Stimulated activated CD8-positive, alpha-beta memory T cell treated with anti-CD3 and anti-CD28 coated beads, Interleukin-4, amount 100 ng/mL, for 24 hours (primary cell): ENCODE measurements at regions not wholly inside any gene's neighbourhood (a gene's known extent, or its start where the extent isn't known, plus 50 kb on each side); places are given as distances from the start of the nearest gene placed in this dataset.

ENCODE experiments used
- DNase-seq: peaks from one replicate; pipeline ENCODE4 v3.0.0-alpha.2; 2020; ENCODE audit warnings: low read depth

DNA sequence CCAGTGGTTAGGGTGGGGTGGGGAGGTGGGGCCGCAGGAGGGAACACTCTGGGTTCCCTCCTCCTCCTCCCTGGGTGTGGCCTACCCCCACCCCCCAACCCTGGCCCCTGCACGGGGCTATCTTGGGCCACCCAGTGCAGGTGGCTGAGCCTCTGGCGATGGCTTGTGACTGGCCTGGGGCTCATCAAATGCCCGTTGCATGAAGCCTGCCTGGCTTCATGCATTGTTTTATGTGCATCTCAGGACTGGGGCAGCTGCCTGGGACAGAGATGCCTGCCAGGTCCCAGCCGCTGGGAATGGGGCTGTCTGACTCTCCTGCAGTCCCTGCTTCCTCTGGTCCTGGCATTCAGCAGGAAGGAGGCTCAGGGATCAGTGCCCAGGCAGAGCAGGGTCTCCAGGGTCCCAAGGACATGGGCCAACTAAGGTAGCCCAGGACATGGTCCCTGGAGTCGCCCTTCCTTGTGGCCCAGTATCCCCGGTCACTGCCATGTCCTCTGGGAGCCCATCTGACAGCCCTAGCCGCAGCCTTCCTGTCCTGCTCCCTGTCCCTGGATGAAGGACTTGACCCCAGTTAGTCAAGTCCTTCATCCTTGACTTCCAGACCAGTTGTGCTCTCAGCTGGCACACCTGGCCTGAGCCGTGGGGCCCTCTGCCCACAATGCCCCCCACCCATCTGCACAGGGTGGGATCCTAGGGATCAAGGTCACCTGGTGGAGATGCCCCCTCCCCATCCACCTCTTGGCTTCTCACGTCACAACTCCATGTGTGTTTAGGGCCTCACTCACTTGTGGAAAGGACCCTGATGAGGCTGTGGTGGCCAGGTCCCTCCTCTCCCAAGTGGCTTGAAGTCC, 112.1 kb upstream of the FGF3 start:
- no peak for DNase-seq

DNA sequence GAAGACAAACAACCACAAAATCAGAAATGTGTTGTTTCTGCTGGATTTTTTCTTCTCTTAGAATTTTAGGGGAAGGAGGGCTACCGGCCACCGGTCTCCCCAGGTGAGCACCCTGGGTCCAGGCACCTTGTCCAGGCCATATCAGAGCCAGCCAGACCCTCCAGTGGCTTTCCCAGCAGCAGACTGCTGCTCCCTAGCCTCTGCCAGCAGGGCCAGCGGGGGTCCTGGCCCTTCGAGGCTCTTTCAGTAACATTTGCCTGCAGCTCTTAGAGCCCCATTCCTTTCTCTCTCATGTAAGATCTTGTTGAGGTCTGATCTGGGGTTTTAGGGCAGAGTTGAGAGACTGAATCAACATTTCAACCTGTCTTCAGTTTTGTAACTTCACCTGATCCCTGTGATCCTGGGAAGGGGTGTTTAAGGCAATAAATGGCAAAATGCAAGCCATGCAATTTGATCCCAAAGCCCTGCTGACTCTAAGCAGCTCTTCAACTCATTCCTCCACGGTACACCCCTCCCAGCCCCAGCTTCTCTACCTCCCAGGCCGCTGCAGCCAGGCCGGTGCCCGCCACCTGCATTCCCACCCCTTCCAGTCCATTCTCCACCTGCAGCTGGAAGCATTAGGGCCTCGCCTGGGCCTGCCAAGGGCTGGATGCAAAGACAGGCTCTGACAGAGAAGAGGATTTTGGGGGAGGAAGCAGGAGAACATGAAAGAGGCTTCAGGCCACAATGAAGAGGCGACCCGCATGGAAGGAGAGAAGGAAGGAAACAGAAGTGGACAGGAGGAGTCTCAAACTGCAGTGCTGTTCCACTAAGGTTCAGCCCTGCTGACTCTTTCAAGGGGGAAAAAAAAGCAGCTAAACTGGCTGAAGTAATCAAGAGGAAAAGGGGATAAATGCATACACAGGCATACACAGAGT, 113.0 kb upstream of the FGF3 start:
- DNase-seq, result no peak

DNA sequence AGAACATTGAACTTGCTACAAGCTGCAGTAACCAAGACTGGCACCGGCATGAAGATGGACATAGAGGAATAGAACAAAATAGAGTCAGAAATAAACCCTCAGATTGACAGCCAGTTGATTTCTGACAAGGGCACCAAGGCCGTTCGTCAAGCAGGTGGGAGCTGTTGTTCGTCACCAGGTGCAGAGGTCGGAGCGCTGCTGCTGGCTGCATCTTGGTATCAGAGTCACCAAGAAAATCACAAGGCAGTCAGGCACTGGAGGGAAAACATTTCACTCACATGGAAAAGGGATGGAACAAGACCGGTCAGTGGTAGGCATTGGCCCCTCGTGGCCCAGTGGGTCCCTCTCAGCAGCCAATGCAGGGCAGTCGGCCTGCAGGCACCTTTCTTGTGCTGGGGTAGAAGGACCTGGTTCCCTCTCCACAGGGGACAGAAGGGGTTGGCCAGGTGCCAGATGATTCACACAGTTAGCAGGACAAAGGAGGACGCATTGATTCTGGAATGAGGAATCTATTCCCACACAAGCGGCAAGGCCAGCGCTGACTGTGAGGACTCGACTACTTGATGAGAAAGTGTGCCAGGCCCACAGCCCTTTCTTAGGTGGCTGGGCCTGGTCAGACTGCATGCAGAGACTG, 115.8 kb upstream of the FGF3 start:
- no peak for DNase-seq

DNA sequence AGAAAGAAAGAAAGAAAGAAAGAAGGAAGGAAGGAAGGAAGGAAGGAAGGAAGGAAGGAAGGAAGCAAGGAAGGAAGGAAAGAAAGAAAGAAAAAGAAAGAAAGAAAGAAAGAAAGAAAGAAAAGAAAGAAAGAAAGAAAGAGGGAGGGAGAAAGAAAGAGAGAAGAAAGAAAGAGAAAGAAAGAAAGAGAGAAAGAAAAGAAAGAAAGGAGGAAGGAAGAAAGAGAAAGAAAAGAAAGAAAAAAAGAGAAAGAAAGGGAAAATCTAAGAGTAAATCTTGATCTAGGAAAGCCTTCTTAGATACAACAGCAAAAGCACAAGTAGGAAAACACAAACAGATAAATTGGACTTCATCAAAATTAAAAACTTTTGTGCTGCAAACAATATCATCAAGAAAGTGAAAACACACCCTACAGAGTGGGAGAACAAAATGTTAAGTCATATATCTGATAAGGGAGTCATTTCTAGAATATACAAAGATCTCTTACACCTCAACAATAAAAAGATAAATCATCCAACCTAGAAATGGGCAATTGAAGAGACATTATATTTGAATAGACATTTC, 116.8 kb upstream of the FGF3 start:
- no peak for DNase-seq

DNA sequence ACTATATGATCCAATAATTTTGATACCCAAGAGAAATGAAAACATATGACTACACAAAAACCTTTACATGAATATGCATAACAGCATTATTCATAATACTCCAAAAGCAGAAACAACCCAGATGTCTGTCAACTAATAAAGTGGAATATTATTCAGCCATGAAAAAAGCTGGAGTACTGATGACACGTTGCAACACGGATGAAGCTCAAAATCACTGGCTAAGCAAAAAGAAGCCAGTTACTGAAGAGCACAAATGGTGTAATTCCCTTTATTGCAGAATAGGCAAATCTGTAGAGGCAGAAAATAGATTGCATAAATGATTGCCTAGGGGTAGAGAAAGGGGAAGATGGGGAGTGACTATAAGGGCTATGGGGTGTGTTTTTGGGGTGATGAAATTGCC, 117.6 kb upstream of the FGF3 start:
- DNase-seq, result no peak

DNA sequence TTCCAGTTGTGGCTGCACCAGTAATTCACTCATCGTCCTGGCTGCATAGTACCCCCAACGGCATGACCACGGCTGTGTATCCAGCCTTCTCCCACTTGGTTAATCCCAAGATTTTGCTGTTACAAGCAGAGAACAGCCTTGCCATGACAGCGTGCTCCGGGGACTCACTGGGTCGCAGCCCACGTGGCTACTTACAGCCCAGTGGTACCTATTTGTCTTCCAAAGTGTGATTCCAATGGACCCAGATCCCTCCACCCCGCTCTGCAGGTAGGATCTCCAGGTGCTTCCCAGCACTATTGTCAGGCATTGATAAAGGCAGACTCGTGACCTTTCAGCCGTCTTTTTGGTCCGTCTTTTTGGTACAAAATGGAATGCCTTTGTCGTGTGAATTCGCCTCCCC, 119.0 kb upstream of the FGF3 start:
- DNase-seq, result no peak

DNA sequence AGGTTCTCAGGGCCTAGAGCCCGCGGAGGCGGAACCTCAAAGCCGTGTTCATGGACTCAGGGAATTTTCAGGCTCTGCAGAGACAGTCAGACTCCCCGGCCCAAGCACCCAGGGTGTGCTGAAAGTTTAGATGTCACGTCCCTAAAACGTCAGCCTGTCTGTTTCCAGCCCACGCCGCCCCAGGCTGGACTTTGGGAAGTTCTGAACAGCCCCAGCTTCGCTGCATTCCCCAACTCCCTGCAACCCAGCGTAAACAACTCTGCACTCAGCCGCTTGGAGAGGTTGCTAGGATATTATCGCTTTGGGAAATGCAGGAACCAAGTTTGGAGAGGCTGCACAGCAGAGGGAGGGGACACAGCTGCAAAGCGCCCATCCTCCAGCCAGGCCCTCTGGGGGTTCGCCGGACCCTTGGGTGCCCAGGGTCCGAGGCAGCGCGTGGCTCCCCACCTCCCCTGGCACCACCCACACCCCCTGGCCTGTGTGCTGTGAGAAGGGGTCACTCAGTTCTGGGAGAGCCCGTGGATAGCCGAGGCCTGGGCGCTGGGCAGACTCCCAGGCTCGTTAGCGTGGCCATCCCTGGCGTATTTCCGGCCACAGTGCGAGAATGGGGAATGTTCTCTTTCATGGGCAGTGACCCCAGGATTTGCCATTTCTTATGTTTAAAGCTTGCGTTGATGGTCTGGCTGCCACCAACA, 120.5 kb upstream of the FGF3 start:
- DNase-seq, result no peak

DNA sequence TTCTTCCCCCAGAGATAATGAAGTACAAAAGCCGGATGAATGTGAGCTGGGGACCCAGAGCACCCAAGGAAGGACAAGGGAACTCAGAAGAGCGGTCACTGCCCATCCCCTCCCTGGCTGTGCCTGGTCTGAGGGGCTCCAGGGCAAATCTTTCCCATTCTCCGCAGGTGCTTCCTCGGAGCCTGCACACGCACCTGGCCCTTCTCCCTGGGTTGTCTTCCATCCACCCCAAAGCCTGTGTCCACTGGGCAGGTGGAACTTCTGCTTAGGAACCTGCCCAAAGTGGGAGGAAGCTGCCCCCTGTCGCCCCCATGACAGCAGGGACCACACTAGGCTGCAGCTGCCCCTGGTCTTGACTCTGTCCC, 121.0 kb upstream of the FGF3 start:
- no peak for DNase-seq

DNA sequence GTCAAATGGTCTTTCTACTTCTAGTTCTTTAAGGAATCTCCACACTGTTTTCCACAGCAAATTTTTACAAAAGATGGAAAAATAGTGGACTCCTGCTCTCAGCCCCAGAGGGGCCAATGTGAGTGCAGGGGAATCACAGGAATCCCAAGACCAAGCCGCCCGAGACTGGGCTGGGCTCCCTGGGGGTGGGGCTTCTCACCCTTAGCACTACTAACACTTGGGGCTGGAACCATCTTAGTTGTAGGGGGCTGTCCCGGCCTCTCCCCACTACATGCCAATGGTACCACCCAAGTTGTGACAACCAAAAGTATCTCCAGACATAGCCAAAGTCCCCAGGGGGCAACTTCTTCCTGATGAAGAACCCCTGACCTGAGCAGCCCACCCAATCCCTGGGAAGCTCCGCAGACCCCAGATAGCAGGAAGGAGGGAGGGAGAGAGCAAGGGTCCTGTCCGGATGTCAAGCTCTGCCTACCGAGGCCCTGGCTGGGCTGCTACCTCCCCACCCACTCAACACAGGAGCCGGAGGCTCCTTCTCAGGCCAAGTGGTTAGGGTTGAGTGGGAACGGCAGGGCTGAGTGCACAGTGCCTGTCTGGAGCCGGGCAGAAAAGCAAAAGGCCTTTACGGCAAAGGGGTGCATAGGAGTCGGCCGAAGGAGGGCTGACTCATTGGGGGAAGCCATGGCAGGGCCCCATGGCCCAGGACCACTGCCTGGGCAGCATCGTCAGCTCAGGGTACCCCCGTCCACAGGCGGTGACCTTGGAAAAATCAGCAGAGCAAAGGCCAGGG, 122.5 kb upstream of the FGF3 start:
- DNase-seq, result no peak

DNA sequence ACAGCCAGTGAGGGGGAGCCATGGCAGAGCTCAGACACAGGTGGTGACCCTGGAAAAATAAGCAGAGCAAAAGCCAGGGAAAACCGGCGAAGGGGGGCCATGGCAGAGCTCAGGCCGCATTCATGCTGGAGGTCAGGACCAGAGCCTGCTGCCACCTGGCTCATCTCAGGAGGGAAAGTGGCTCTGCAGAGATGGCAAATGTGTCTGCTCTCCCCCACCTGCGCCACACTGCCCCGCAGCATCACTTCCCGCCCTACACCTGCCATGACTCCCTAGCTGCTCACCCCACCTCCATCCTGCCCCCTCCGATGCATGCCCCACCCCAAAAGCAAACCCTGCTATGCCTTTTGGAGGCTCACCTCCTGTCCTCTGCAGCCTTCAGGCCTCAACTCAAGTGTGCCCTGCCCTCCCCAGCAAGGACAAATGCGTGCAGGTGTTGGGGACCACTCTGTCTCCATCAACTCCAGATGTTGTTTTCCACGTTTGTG, 123.2 kb upstream of the FGF3 start:
- no peak for DNase-seq

DNA sequence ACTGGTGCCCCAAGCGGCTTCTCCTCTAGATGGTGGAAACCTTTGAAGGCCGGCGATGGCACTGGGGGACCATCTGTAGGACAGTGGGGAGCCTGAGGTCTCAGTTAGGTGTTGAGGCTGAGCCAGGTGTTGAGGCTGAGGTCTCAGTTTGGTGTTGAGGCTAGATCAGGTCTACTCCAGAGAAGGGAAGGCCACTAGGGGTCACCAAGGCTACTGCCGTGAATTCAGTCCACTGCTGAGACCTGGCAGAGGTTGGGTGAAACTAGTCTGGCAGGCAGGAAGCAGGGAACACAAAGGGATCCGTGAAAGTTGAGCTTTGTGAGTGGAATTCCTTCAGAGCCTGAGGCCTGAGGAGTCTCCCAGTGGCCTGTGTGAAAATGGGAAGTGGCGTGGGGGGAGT, 123.8 kb upstream of the FGF3 start:
- no peak for DNase-seq

DNA sequence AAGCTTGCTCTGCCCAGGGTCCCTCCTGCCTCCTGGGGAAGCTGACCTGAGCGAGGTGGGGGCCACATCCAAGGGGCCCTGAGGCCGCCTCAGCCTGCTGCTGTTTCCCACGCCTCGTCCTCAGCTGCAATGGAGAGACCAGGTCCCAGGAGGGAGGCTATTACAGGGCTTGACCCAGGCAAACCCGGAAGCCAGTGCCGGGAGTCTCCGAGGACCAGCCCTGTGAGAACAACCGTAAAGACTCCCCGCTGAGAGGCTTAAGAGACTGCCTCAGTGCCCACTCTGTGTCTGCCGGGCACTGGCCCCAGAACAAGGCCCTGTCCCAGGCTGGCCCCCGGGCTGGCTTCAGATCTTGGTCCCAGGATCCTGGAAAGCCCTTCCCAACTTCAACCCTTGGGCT, 124.3 kb upstream of the FGF3 start:
- no peak for DNase-seq

DNA sequence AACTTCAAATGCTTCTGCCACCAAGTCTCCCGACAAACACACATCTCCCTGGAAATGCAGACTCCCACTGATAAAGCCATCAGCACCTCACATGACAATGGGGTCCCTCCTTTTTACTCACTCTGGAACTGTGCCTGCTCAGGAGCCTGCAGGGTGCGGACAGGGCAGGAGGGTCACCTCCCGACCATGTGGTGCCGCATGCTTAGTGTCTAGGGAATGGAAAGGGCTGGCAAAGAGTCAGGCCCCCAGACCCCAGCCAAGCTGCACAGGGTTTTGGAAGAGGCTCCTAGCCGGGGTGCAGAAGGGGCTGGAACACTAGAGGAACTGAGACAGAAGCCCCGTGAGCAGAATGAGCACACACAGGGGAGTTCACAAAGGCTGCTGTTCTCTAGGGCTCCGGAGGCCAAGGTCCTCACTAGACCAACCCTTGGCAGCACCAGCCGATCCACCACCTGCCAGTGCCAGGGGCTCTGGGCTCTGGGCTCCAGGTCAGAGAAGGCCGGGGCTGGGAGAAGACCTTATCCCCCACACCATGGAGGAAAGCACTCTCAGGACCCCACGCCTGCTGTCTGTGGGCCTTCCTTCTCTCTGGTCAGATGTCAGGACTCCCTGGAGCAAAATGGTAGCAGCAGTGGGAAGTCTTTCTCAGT, 125.1 kb upstream of the FGF3 start:
- no peak for DNase-seq

DNA sequence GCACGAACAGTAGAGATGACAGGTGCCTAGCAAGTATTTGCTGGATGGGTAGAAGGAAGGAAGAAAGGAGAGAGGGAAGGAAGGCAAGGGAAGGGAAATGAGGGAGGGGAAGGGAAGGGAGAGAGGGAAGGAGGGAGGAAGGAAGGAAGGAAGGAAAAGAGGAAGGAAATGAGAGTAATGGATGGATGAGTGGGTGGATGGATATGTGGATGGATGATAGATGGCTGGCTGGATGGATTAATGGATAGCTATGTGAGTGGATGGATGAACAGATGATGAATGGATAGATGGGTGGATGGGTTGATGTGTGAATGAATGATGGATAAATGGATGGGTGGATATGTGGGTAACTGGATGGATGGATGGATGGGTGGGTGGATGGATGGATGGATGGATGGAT, 125.9 kb upstream of the FGF3 start:
- DNase-seq, result no peak

DNA sequence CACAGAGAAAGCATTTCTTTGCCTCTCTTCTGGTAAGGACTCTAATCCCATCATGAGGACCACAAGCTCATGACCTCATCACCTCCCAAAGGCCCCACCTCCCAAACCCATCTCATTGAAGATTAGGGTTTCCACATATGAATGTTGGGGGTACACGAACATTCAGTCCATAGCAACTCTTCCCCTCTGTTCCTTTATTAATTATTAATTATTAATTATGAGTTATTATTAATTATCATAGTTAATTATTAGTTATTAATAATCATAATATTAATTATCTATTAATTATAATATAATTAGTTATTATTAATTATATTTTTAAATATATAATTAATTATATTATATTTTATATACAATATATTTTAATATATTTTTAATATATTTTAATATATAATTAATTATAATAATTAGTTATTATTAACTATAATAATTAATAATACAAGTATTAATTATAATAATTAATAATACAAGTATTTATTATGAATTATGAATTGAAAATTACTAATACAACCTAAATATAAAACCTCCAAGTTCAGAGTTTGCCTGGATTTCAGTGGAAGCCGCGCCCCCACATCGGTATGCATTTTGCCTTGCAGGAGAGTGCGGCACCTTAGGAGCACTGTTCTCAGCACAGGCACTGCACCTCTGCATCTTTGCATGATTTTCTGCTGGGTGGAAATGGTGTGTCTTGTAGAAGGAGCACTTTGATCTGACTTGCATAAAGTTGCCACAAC, 128.0 kb upstream of the FGF3 start:
- no peak for DNase-seq

DNA sequence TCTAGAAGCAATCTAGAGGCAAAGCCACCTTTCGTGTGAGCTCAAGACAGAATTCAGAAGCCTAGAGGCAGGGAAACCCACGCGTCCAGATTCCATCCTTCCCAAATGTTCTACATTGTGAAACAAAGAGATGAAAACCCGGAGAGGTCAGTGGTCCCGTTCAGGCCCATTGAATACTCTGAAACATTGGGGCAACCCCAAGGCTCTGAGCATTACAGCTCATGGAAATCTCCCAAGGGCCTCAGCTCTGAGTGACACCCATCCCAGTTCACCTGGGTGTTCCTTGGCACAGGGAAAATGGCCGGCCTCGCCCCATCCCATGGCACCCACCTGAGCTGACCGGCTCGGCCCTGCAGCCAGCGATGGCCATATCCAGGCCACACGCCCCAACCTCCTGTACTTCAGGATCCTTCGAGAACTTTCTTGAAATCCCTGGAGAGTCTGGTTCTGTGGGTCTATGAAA, 128.6 kb upstream of the FGF3 start:
- no peak for DNase-seq

DNA sequence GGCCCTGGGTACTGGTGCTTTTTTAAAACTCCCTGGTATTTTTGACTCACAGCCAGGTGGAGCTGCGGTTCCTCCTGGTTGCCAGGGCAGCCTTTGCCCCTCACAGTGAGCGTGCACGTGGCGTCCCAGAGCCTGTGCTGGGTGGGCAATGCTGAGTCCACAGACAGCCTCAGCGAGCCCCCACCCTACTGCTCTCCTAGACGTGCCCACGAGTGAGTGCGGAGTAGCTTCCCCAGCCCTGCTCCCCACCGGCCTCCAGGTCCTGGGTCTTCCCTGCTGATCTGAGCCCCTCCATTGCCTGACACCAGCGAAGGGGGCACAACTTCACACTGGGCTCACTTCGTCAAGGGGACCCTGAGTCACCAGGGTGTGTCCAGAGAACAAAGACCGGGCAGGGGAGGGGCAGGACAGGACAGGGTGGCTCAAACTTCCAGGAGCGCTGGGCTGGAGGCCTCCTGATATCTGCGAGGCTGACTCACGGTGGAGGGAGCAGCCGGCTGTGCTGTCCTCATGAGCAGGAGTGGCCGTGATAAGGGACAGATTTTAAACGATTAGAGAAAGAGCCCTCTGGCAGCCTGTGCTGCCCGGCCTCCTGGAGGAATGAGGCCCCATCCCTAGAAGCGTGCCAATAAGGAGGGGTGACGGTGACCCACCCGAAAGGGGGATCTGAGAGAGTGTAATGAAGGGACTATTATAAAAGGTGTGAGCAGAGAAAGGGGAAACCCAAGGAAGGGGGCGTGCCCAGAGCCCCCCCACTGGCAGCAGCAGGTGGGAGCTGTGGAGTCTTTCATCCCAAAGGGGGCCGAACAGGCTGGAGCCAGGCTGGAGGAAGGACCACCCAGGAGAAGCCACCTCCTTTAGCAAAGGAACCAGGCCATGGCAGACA, 129.3 kb upstream of the FGF3 start:
- DNase-seq, result no peak

DNA sequence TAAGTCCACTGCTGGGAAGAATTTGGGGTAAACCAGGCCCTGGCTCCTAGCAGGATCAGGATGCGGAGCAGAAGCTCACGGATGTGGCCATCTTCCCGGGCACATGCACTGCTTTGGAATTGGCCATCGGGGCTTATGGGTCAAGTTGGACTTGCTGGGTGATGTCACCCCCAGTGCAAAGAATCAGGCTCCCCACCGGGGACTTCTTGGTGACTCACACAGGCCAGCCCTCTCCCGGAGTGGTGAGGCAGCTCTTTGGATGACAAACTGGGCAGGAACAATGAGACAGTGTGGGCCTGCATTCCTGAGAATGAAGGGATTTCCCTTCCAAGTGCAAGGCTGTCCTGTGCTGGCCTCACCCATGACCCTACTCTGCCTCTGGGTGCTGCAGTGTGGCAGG, 128.8 kb upstream of the ANO1 start:
- DNase-seq, result no peak

DNA sequence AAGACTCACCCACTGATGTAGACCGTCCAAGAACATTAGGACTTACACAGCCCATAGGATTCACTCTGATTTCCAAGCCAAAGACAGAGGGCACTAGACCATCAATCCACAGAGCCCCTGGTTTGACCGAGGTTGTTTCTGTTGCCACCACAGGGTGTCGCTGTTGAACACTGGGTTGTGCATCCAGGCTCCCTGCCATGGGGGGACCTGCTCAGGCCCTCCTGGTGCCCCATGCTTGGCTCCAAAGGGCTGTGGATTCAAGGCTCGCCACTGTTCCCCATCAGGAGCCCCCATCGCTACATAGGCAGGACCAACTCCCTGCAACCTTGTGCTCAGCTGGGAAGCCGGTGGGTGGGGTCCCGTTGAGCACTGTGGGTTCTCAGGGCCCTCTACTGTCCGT, 128.0 kb upstream of the ANO1 start:
- no peak for DNase-seq
